ENCODE measurements at regions not wholly inside any gene's neighbourhood (a gene's known extent, or its start where the extent isn't known, plus 50 kb on each side); places are given as distances from the start of the nearest gene placed in this dataset.

DNA sequence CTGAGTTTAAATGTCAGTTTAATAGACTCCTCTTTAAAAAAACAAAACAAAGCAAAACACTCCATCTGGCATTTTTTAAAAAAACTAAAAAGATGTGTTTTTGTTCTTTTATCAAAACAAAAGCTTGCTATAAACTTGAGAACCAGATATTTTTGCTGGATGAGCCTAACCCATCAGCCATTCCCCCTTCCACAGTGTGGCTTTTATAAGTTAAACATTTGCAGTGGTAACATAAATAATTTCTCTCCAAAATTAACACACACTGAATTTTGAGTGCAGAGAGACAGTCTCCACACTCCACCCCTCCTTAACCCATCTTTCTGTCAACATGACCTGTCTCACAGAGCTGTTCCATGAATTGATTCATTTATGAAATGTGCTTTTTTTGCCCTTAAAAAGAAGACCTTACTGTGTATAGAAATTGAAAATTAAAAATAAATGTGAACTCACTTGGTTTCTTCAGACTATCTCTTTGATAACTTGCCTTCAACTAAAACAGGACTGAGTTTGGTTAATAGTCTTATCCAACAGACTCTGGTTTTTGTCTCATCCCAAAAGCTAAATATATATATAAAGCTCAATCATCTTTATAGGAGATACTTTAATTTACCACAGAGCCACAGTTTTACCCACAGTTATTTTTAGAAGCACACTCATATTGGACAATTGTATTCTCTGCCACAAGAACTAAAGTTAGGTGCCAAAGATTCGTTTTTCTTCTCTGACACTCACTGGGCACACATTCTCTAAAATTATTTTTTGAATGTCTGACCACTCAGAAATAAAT lies 64.8 kb upstream of the STK39 start:
- Histone ChIP-seq H3K9me3 (peaks cover 0 to 21% (median 0%) of the 10 kb centered on the region in 4 donors), H3K27ac (no peak overlapping the region), H3K4me1 (no peaks in the 10 kb centered on the region), H3K36me3 (no peaks in the 10 kb centered on the region), H3K27me3 (no peaks in the 10 kb centered on the region), H3K4me3 (no peak overlapping the region)
- DNase-seq (ENCODE audit: low spot score in 2 of 2), result no peak
- TF ChIP-seq POLR2A (IDR thresholded peaks at IDR 0.05), result no peak
- no peak for TF ChIP-seq EP300 (IDR thresholded peaks at IDR 0.05)
- TF ChIP-seq, protein P1, sequence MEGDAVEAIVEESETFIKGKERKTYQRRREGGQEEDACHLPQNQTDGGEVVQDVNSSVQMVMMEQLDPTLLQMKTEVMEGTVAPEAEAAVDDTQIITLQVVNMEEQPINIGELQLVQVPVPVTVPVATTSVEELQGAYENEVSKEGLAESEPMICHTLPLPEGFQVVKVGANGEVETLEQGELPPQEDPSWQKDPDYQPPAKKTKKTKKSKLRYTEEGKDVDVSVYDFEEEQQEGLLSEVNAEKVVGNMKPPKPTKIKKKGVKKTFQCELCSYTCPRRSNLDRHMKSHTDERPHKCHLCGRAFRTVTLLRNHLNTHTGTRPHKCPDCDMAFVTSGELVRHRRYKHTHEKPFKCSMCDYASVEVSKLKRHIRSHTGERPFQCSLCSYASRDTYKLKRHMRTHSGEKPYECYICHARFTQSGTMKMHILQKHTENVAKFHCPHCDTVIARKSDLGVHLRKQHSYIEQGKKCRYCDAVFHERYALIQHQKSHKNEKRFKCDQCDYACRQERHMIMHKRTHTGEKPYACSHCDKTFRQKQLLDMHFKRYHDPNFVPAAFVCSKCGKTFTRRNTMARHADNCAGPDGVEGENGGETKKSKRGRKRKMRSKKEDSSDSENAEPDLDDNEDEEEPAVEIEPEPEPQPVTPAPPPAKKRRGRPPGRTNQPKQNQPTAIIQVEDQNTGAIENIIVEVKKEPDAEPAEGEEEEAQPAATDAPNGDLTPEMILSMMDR (IDR thresholded peaks at IDR 0.05), result no peak
- 17 to 28% methylated on average over 1 of the region's 1 CpG for WGBS, 2 donors

DNA sequence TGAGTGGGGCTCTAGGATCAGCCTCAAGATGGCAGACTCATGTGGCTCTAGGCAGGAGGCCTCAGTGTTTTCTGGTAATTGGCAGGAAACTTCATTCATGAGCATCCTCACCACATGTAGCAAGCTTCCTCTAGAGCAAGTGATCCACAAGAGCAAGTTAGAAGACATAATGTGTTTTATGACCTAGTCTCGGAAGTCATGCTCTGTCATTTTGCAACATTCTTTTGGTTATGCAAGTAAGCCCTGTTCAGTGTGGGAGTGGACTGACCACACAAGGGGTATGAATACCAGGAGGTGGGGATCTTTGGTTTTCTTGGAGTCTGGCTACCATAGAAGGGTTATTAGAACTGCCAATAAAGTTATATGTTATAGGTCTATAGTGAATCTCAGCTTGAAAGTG lies 66.8 kb upstream of the STK39 start:
- TF ChIP-seq, protein P1 (IDR thresholded peaks at IDR 0.05), result no peak
- TF ChIP-seq POLR2A (IDR thresholded peaks at IDR 0.05), result no peak
- no peak for TF ChIP-seq EP300 (IDR thresholded peaks at IDR 0.05)

DNA sequence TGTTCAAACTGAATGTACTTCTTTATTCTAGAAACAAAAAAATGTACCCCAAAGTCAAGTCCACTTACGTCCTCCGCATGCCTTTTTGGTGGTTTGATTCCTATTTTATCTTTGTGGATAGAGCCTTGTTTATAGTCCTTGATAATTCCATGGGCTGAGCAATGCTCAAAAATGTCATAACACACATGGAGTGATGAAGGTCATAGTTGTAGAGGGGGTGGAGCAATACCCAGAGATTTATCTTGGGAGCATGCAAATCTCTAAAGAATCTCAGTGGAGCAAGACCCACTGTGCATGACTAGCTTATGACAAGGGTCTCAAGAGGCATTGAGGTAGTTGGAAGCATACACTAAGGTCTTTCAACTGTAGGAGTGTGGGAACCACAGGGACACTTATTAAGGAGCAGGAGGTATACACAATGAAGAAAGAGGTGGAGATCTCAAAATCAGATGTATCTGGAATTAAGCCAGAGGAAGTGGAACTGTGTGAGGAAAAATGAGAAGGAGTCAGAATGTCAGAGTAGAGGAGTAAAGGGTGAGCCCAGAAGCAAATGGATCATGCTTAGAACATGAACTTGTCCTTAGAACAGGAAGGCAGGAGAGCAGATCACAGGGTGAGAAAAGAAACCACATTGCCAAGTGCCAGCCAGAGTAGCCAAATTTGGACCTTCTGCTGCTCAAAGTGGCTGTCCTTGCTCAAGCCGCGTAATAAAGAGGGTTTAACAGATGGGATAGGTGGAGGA lies 68.1 kb upstream of the STK39 start:
- no peak overlapping the region for H3K27ac ChIP-seq
- WGBS, 2 donors, result 85 to 88% methylated on average over 4 of the region's 4 CpGs
- no peak overlapping the region for H3K4me3 ChIP-seq
- H3K27me3 ChIP-seq, result no peaks in the 10 kb centered on the region
- H3K4me1 ChIP-seq, result no peaks in the 10 kb centered on the region
- H3K9me3 ChIP-seq, result no peaks in the 10 kb centered on the region
- no peaks in the 10 kb centered on the region for H3K36me3 ChIP-seq
- DNase-seq (ENCODE audit: low spot score in 2 of 2), result no peak
- TF ChIP-seq EP300 (IDR thresholded peaks at IDR 0.05), result no peak
- TF ChIP-seq, protein P1 (IDR thresholded peaks at IDR 0.05), result no peak
- no peak for TF ChIP-seq POLR2A (IDR thresholded peaks at IDR 0.05)

More for the DNA sequence above, 66.8 kb upstream of the STK39 start:
- DNase-seq (ENCODE audit: low spot score in 2 of 2), result no peak
- Histone ChIP-seq H3K27ac (no peak overlapping the region), H3K4me3 (no peak overlapping the region), H3K27me3 (no peaks in the 10 kb centered on the region), H3K36me3 (no peaks in the 10 kb centered on the region), H3K4me1 (no peaks in the 10 kb centered on the region), H3K9me3 (peaks cover 0 to 2% (median 0%) of the 10 kb centered on the region in 4 donors)
- WGBS, 2 donors, result 95 to 100% methylated on average over 1 of the region's 1 CpG

DNA sequence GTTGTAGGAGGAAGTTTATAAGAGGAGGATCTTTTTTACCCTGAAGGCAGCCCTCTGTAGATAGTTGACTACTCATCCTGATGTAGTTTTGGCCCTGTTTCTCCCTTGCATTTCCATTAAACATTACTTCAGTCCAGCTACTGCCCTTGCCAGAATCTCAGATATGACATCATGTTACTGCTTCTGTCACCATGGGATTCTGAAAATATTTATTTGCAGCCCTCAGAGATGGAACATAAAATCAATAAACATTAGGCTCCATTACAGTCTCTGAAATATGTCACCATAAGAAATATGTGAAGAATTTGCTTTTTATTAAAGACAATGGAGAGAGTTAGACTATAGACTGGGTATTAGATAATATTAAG lies 68.7 kb upstream of the STK39 start:
- Histone ChIP-seq H3K27me3 (no peaks in the 10 kb centered on the region), H3K9me3 (no peaks in the 10 kb centered on the region), H3K27ac (no peak overlapping the region), H3K36me3 (no peaks in the 10 kb centered on the region), H3K4me1 (no peaks in the 10 kb centered on the region), H3K4me3 (no peak overlapping the region)
- TF ChIP-seq, protein P1 (IDR thresholded peaks at IDR 0.05), result no peak
- TF ChIP-seq POLR2A (IDR thresholded peaks at IDR 0.05) (no peak), EP300 (IDR thresholded peaks at IDR 0.05) (no peak)
- no peak for DNase-seq (ENCODE audit: low spot score in 2 of 2)

DNA sequence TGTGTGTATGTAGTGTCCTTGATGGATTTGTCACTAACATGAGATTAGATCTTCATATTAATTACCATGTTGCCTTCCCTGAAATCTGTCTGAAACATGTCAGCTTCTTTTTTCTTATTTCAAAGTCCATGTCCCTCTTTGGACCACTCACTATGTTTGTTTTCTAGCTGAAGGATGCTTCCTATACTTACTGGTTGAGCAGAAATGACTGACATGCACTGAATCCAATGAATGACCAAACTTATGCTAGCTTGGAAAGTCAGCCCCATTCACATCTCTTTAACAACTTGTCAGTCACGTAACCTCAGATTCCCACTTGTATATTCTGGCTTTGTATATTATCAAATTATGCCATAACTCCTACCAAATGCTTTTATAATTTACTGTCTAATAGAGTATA lies 69.9 kb upstream of the STK39 start:
- DNase-seq (ENCODE audit: low spot score in 2 of 2), result no peak
- Histone ChIP-seq H3K27me3 (no peaks in the 10 kb centered on the region), H3K27ac (no peak overlapping the region), H3K36me3 (no peaks in the 10 kb centered on the region), H3K4me3 (no peak overlapping the region), H3K9me3 (no peaks in the 10 kb centered on the region), H3K4me1 (no peaks in the 10 kb centered on the region)
- WGBS, 2 donors, result 93% methylated on average over 1 of the region's 1 CpG
- TF ChIP-seq EP300 (IDR thresholded peaks at IDR 0.05), result no peak
- no peak for TF ChIP-seq POLR2A (IDR thresholded peaks at IDR 0.05)
- TF ChIP-seq, protein P1 (IDR thresholded peaks at IDR 0.05), result no peak
